ENCODE measurements at regions not wholly inside any gene's neighbourhood (a gene's known extent, or its start where the extent isn't known, plus 50 kb on each side); places are given as distances from the start of the nearest gene placed in this dataset.

DNA sequence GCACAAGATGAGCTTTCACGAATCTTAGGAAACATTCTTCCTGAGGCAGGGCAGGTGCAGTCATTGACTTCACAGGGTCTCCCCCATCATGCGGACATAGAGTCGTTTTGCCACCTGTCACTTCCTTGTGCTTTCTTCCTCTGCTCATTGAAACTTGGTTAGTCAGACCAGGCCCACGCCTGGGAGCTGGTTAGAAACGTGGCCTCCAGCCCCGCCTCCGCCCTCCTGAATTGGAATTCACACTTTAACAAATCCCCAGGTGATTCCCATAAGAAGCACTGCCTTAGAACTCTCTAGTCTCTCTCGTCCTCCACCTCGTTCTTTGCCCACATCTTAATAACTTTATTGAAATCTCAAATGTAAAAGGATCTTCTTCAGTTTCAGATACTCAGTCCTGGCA lies 265.5 kb upstream of the FZD8 start:
- TF ChIP-seq, protein P1, sequence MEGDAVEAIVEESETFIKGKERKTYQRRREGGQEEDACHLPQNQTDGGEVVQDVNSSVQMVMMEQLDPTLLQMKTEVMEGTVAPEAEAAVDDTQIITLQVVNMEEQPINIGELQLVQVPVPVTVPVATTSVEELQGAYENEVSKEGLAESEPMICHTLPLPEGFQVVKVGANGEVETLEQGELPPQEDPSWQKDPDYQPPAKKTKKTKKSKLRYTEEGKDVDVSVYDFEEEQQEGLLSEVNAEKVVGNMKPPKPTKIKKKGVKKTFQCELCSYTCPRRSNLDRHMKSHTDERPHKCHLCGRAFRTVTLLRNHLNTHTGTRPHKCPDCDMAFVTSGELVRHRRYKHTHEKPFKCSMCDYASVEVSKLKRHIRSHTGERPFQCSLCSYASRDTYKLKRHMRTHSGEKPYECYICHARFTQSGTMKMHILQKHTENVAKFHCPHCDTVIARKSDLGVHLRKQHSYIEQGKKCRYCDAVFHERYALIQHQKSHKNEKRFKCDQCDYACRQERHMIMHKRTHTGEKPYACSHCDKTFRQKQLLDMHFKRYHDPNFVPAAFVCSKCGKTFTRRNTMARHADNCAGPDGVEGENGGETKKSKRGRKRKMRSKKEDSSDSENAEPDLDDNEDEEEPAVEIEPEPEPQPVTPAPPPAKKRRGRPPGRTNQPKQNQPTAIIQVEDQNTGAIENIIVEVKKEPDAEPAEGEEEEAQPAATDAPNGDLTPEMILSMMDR (IDR thresholded peaks at IDR 0.05 in 2 of 3, conservative IDR thresholded peaks at IDR 0.05 in 1 of 3; ENCODE audit: borderline replicate concordance in 1 of 3, insufficient read depth in 1 of 3, low read depth in 2 of 3, low read length in 2 of 3) = no peak
- no peak for TF ChIP-seq REST (IDR thresholded peaks at IDR 0.05; ENCODE audit: low read depth)
- TF ChIP-seq TCF7L2 (IDR thresholded peaks at IDR 0.05; ENCODE audit: borderline replicate concordance, extremely low read depth, insufficient read depth, insufficient read length) = no peak
- no peak for TF ChIP-seq RAD21 (IDR thresholded peaks at IDR 0.05; ENCODE audit: low read depth)
- no peak for TF ChIP-seq MAX (IDR thresholded peaks at IDR 0.05)
- TF ChIP-seq YY1 (IDR thresholded peaks at IDR 0.05; ENCODE audit: extremely low read depth, insufficient replicate concordance, low read depth, low read length) = no peak
- TF ChIP-seq POLR2A (IDR thresholded peaks at IDR 0.05; ENCODE audit: borderline replicate concordance, extremely low read depth, insufficient read depth, insufficient read length) = no peak
- TF ChIP-seq CEBPB (IDR thresholded peaks at IDR 0.05; ENCODE audit: low read depth) = no peak
- TF ChIP-seq EZH2 (IDR thresholded peaks at IDR 0.05) = no peak
